Small intestine (tissue), 7 donors: ENCODE measurements at regions not wholly inside any gene's neighbourhood (a gene's known extent, or its start where the extent isn't known, plus 50 kb on each side); places are given as distances from the start of the nearest gene placed in this dataset.

Source experiments
- DNase-seq, 2 donors: peaks; one replicate each; pipeline versions ENCODE4 v3.0.0 to v3.0.0-alpha.2; 2013
- FAIRE-seq: peaks from 2 replicates; lab custom pipeline; 2012; peaks lifted over from hg19 to GRCh38; lab: Jason Lieb, UNC
- H3K27ac ChIP-seq, 3 donors: one replicate each; pipeline ENCODE4 v1.5.1; 2013; ENCODE audit warnings: low read length in 2 of 3, mild to moderate bottlenecking in 2 of 3, control low read depth in 1 of 3, inconsistent platforms in 1 of 3, low read depth in 1 of 3, moderate library complexity in 1 of 3
- H3K27me3 ChIP-seq, 3 donors: one replicate each; pipeline ENCODE4 v1.6.1; 2013; ENCODE audit warnings: low read length in 3 of 3, inconsistent platforms in 1 of 3; ENCODE audit not compliant: control insufficient read depth in 3 of 3, insufficient read depth in 3 of 3
- H3K36me3 ChIP-seq, 3 donors: one replicate each; pipeline ENCODE4 v1.6.1; 2013; ENCODE audit warnings: low read length in 3 of 3, inconsistent platforms in 1 of 3, low read depth in 1 of 3, mild to moderate bottlenecking in 1 of 3, moderate library complexity in 1 of 3; ENCODE audit not compliant: control insufficient read depth in 3 of 3, insufficient read depth in 2 of 3
- H3K4me1 ChIP-seq, 3 donors: one replicate each; pipeline ENCODE4 v1.6.1; 2013; ENCODE audit warnings: low read length in 2 of 3, inconsistent platforms in 1 of 3, low read depth in 1 of 3, mild to moderate bottlenecking in 1 of 3, moderate library complexity in 1 of 3; ENCODE audit not compliant: control insufficient read depth in 3 of 3, insufficient read depth in 2 of 3
- H3K4me3 ChIP-seq, 3 donors: one replicate each; pipeline ENCODE4 v1.5.1; 2013; ENCODE audit warnings: low read length in 3 of 3, control low read depth in 1 of 3, inconsistent platforms in 1 of 3, low read depth in 1 of 3, mild to moderate bottlenecking in 1 of 3, moderate library complexity in 1 of 3
- H3K9me3 ChIP-seq, 2 donors: one replicate each; pipeline ENCODE4 v1.6.1; 2013; ENCODE audit warnings: low read depth in 1 of 2, low read length in 1 of 2; ENCODE audit not compliant: control insufficient read depth in 2 of 2, insufficient read depth in 1 of 2
- WGBS, 3 donors: extraction: QIAGEN DNeasy Blood & Tissue Kit; methylation state at CpG; one replicate each; pipeline ENCODE4 v1.1.7; 2013; 5-methylcytosine and 5-hydroxymethylcytosine counted together
- donor health status: healthy with polysubstance abuse.
- donor health status: control.
- donor health status: control.
- donor health status: Bipolar disorder and iron deficiency.
- donor health status: healthy.

GRCh38 chr18:8554354-8554753 lies 54.9 kb upstream of the RAB12 start:
- no peak overlapping the region for H3K4me3 ChIP-seq
- H3K4me1 ChIP-seq, result no peaks in the 10 kb centered on the region
- no peak overlapping the region for H3K27ac ChIP-seq
- H3K9me3 ChIP-seq, result no peaks in the 10 kb centered on the region
- FAIRE-seq (no peak), DNase-seq (no peak)
- no peaks in the 10 kb centered on the region for H3K27me3 ChIP-seq
- 87 to 92% (median 88%) methylated on average over 2 of the region's 2 CpGs for WGBS, 3 donors
- H3K36me3 ChIP-seq, result no peaks in the 10 kb centered on the region

DNA sequence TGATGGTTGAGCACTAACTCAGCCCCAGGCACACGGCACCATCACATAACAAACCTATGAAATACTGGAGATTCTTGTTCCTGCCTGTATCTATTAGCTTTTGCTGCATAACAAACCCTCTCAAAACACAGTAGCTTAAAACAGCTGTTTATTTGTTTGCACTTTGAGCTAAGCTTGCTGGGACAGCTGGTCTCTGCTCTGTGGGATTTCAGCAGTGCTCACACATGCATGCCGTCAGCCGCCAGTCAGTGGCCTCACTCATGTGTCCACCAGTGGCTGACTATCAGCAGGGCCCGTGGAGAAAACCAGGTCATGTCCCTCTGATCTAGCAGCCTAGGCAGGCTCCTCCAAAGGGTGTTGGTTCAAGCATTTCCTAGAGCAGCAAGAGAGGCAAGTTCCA lies 52.8 kb upstream of the RAB12 start:
- DNase-seq (no peak), FAIRE-seq (no peak)
- H3K4me1 ChIP-seq, result no peaks in the 10 kb centered on the region
- H3K9me3 ChIP-seq, result no peaks in the 10 kb centered on the region
- H3K27me3 ChIP-seq, result no peaks in the 10 kb centered on the region
- 70 to 79% (median 73%) methylated on average over 4 of the region's 4 CpGs for WGBS, 3 donors
- H3K36me3 ChIP-seq, result no peaks in the 10 kb centered on the region
- no peak overlapping the region for H3K27ac ChIP-seq
- no peak overlapping the region for H3K4me3 ChIP-seq
